ENCODE measurements at regions not wholly inside any gene's neighbourhood (a gene's known extent, or its start where the extent isn't known, plus 50 kb on each side); places are given as distances from the start of the nearest gene placed in this dataset.

GRCh38 chr6:1515280-1515679, 94.4 kb upstream of the FOXC1 start:
- DNase-seq (ENCODE audit: low read depth), result no peak

DNA sequence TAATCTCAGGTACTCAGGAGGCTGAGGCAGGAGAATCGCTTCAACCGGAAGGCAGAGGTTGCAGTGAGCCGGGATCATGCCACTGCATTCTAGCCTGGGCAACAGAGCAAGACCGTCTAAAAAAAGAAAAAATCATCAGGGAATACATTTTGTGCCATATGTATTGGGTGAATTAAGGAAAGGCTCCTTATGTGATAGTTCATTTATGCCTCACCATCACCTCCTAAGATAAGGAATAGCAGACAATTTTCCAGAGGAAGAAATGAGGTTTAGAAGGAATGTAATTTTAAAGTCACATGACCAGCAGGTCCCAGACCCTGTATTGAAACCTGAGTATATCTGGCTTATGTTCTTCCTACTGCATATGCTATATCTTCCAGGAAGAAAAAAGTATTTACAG, 93.9 kb upstream of the FOXC1 start:
- DNase-seq (ENCODE audit: low read depth), result no peak

- DNase-seq (ENCODE audit: low read depth), result no peak
Measured at GRCh38 chr6:1516742-1517520, 92.8 kb upstream of the FOXC1 start.

- no peak for DNase-seq (ENCODE audit: low read depth)
Measured at GRCh38 chr6:1518855-1519254, 90.9 kb upstream of the FOXC1 start.

DNA sequence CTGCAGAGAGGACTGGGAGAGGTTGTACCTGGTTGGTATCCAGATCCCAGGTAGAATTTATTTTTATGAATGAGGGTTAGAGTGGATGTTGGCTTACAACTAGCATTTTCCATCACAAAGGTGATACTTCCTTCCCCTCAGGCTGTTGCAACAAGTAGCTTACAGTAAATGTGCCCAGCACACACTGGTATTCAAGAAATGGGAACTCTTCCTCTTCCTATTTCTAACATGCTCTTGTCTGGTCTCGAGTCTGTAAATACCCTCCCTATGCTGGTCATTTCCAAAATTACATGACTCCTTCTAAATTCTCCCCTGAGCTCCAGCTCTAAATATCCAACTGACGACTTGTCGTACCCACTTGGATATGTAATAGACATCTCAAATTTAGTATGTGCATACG, 90.1 kb upstream of the FOXC1 start:
- no peak for DNase-seq (ENCODE audit: low read depth)

DNA sequence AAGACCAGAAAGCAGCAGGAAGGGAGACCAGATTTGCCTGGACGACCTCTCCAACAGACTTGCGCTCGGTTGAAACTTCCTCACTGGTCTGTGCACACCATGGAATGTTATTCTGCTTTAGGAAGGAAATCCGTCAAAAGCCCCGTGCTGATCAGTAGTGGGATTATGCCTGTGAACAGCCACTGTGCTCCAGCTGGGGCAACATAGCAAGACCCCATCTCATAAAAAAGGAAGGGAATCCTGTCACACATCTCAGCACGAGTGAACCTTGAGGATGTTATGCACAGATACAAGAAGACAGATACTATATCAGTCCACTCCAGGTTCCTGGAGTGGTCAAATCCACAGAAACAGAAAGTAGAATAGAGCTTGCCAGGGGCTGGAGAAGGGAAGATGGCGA, 86.9 kb upstream of the FOXC1 start:
- DNase-seq (ENCODE audit: low read depth), result no peak

- peak; percentile 1 for DNase-seq (ENCODE audit: low read depth)
Measured at GRCh38 chr6:1524040-1524480, 85.7 kb upstream of the FOXC1 start.

DNA sequence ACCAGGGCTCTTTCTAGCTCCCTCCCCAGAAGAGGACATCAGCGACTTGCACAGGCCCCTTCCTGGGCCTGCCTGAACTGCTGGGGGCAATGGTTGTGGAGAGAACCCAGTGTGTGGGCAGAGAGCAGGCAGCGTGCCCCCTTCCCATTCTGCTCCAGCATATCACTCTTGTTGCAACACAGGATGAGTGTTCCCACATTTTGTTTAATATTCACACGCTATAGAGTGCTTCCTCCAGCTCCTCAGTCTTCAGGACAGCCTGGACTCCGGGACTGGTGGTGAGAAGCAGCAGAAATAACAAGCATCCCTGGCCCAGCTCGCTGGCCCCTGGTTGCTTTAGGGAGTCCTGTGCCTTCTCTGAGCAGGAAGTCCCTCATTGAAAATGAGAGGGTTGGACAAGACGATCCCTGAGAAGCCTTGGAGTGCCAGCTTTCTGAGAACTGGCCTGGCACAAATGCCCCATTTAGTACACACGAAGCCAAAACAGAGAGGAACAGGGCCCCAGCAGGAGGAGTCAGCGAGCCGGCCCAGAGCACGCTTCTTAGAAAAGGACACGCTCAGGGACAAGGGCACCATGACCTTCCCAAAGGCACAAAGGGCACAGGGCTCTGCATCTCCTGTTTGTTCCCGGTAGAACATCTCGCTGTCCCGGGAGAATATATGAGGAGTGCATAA, 84.2 kb upstream of the FOXC1 start:
- no peak for DNase-seq (ENCODE audit: low read depth)

DNA sequence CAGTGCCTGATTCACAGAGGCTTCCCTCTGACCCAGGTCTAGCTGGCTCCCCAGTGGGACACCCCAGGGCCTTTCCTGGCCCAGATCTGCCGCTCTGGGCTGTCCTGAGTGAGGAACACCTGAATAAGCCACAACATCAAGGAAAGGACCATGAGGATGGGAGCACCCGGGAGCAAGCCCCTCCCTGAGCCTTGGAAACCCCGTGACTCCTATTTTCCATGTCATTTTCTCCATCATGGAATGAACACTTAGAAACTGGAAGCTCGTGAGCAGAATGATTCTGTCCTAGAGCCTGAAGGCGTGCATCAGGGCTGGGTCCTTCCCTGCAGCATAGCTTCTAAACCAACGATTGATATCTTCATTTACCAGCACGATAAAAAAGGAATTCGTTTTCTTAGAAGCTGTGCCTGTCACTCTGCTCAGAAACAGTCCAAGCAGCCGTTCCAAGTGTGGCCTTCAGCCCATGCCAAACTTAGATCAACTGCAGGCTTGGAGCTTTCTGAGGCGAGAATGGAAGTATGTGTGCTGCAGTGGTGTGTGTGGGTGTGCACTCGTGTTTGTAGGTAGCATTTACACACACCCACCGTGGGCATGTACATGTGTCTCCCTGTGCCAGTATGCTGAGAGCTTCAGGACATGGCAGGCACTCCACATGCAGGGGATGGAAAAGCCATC, 83.2 kb upstream of the FOXC1 start:
- no peak for DNase-seq (ENCODE audit: low read depth)

- no peak for DNase-seq (ENCODE audit: low read depth)
Measured at GRCh38 chr6:1527073-1527457, 82.7 kb upstream of the FOXC1 start.

- DNase-seq (ENCODE audit: low read depth), result no peak
Measured at GRCh38 chr6:1535295-1535694, 74.4 kb upstream of the FOXC1 start.

- no peak for DNase-seq (ENCODE audit: low read depth)
Measured at GRCh38 chr6:1536526-1537429, 72.9 kb upstream of the FOXC1 start.

GRCh38 chr6:1538369-1538768, 71.3 kb upstream of the FOXC1 start:
- DNase-seq (ENCODE audit: low read depth), result no peak

GRCh38 chr6:1538810-1539478, 70.8 kb upstream of the FOXC1 start:
- no peak for DNase-seq (ENCODE audit: low read depth)

GRCh38 chr6:1540864-1541521, 68.7 kb upstream of the FOXC1 start:
- no peak for DNase-seq (ENCODE audit: low read depth)

- no peak for DNase-seq (ENCODE audit: low read depth)
Measured at GRCh38 chr6:1542335-1542734, 67.4 kb upstream of the FOXC1 start.

DNA sequence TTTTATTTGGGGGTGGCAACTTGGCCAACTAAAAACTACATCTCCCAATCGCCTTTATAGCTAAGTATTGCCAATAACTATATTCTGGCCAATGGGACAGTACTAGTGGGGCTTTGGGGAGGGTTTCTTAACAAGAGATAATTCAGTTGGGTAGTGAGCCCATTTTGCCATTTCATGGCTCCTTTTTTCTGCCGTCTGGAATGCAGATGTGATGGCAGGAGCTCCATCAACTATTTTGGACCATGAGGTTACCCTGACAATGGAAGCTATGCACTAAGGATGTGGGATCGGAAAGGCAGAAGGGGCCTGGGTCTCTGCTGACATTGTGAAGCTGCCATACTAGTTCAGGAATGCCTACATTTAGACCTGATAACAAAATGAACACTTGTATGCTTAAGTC, 67.0 kb upstream of the FOXC1 start:
- no peak for DNase-seq (ENCODE audit: low read depth)

GRCh38 chr6:1544000-1544399, 65.7 kb upstream of the FOXC1 start:
- DNase-seq (ENCODE audit: low read depth), result no peak

- no peak for DNase-seq (ENCODE audit: low read depth)
Measured at GRCh38 chr6:1544603-1545002, 65.1 kb upstream of the FOXC1 start.

GRCh38 chr6:1545654-1546053, 64.1 kb upstream of the FOXC1 start:
- no peak for DNase-seq (ENCODE audit: low read depth)

DNA sequence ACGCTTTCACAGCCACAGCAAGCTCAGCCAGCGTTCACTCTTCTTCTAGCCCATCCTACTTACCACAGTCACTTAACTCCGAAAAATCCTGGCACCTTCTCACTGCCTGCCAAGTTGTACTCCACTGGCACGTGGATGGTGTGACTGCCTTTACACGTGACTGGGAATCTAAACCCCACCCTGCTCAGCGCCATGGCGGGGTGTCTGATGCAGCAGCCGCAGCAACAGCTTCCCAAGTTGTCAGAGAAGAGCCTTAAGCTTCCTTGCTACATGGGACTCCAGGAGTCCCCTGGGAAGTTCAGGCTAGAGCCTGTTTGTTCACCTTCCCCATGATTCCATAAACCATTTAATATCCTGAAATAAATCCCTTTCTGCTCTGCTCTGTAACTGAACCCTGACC, 61.9 kb upstream of the FOXC1 start:
- no peak for DNase-seq (ENCODE audit: low read depth)
